Calu3 (cell line): ENCODE measurements at regions not wholly inside any gene's neighbourhood (a gene's known extent, or its start where the extent isn't known, plus 50 kb on each side); places are given as distances from the start of the nearest gene placed in this dataset.

Experiments
- BruUV-seq: library from RNA; stranded (reverse); fragments of 400-500 nt; replicated peaks from 2 replicates; lab custom pipeline; 2021; lab: Mats Ljungman, UMichigan
- CTCF ChIA-PET: fragments of 300-600 bp; sonication (Branson Sonifier 250); formaldehyde crosslinking; loops from one replicate; lab custom pipeline; 2022; ENCODE audit warnings: antibody characterized with exemption; lab: Charles Lee
- DNase-seq: peaks from one replicate; pipeline ENCODE4 v3.0.0; 2022
- H3K27ac Mint-ChIP-seq: one replicate; pipeline ENCODE4 v1.8.0; 2022; ENCODE audit warnings: mixed read lengths; ENCODE audit not compliant: unreplicated experiment
- H3K27me3 Mint-ChIP-seq: one replicate; pipeline ENCODE4 v1.8.0; 2022; ENCODE audit warnings: mixed read lengths; ENCODE audit not compliant: unreplicated experiment
- H3K36me3 Mint-ChIP-seq: one replicate; pipeline ENCODE4 v1.8.0; 2022; ENCODE audit warnings: mild to moderate bottlenecking, moderate library complexity, mixed read lengths; ENCODE audit not compliant: insufficient read depth, unreplicated experiment
- H3K4me1 Mint-ChIP-seq: one replicate; pipeline ENCODE4 v1.8.0; 2022; ENCODE audit warnings: mild to moderate bottlenecking, low read depth, mixed read lengths; ENCODE audit not compliant: unreplicated experiment
- H3K4me3 Mint-ChIP-seq: one replicate; pipeline ENCODE4 v1.8.0; 2022; ENCODE audit warnings: mild to moderate bottlenecking, low read depth, moderate library complexity, mixed read lengths; ENCODE audit not compliant: unreplicated experiment
- H3K9me3 Mint-ChIP-seq: one replicate; pipeline ENCODE4 v1.8.0; 2022; ENCODE audit warnings: low read depth, mixed read lengths; ENCODE audit not compliant: unreplicated experiment
- CTCF ChIP-seq: fragments of 200-600 bp; IDR thresholded peaks from one replicate; pipeline ENCODE4 v1.8.0; 2022; ENCODE audit warnings: antibody characterized with exemption; ENCODE audit not compliant: unreplicated experiment
- intact Hi-C: fragments of 100-400 bp; cut with micrococcal nuclease; formaldehyde crosslinking; loops from one replicate; pipeline ENCODE4 v1.10.0; 2022; ENCODE audit not compliant: unreplicated experiment

DNA sequence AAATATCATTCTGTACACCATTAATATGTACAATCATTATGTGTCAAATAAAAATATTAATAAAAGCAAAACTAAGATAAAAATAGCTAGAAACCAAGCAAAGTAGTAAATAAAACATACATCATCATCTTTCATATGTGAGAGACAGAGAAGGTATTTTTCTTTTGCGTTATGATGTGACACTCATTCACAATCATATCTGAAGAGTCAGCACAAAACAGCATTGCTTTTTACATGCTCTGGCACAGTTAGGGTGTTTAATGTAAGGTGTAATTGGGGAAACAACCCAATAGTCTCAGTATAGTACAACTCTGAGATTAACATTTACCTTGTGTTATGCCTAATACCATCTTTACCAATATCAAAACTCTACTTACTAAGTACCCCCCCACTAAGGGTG is 376.6 kb downstream of the TMA16 start:
- Mint-ChIP-seq H3K4me3 (no peak overlapping the region), H3K27ac (no peak overlapping the region), H3K4me1 (no peaks in the 10 kb centered on the region), H3K27me3 (no peaks in the 10 kb centered on the region), H3K36me3 (no peaks in the 10 kb centered on the region), H3K9me3 (peaks cover 2% of the 10 kb centered on the region)
- CTCF ChIA-PET = no interaction called here
- intact Hi-C loops = no loop called here
- BruUV-seq = no TSS peak
- no peak for DNase-seq
- TF ChIP-seq CTCF = no peak

- no peaks in the 10 kb centered on the region for H3K36me3 Mint-ChIP-seq
- BruUV-seq = no TSS peak
- H3K27ac Mint-ChIP-seq = no peak overlapping the region
- intact Hi-C loops = no loop called here
- DNase-seq = no peak
- CTCF ChIA-PET = no interaction called here
- TF ChIP-seq CTCF = no peak
- H3K27me3 Mint-ChIP-seq = no peaks in the 10 kb centered on the region
- H3K4me3 Mint-ChIP-seq = no peak overlapping the region
- H3K4me1 Mint-ChIP-seq = no peaks in the 10 kb centered on the region
- peaks cover 2% of the 10 kb centered on the region for H3K9me3 Mint-ChIP-seq
These were observed 380.8 kb downstream of the TMA16 start for GRCh38 chr4:163875327-163875726.

GRCh38 chr4:163878336-163879121 is 384.0 kb downstream of the TMA16 start:
- no peaks in the 10 kb centered on the region for H3K4me1 Mint-ChIP-seq
- H3K4me3 Mint-ChIP-seq = no peak overlapping the region
- H3K27me3 Mint-ChIP-seq = no peaks in the 10 kb centered on the region
- no peak for TF ChIP-seq CTCF
- CTCF ChIA-PET = no interaction called here
- no peak overlapping the region for H3K27ac Mint-ChIP-seq
- no TSS peak for BruUV-seq
- H3K36me3 Mint-ChIP-seq = no peaks in the 10 kb centered on the region
- H3K9me3 Mint-ChIP-seq = no peaks in the 10 kb centered on the region
- no peak for DNase-seq
- intact Hi-C loops = no loop called here

DNA sequence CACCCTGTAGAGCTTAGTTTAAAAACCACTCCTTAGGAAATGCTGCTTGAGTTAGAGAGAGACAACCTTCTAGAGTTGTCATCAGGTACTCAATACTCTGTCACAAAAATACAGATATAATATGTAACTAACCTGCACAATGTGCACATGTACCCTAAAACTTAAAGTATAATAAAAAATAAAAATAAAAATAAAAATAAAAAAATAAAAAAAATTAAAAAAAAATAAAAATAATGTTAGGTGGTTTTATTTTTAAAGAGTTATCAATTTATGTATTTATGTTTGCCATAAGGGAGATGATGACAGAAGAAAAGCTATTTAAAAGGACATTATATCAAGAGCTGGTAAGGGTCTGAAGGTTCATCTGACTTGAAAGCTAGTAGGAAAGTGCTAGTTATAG is 397.9 kb downstream of the TMA16 start:
- no peak for TF ChIP-seq CTCF
- intact Hi-C loops = no loop called here
- no peak overlapping the region for H3K4me3 Mint-ChIP-seq
- H3K36me3 Mint-ChIP-seq = no peaks in the 10 kb centered on the region
- peaks cover 2% of the 10 kb centered on the region for H3K9me3 Mint-ChIP-seq
- BruUV-seq = no TSS peak
- no peaks in the 10 kb centered on the region for H3K27me3 Mint-ChIP-seq
- H3K27ac Mint-ChIP-seq = no peak overlapping the region
- no peaks in the 10 kb centered on the region for H3K4me1 Mint-ChIP-seq
- CTCF ChIA-PET = interaction anchor here (0.6 kb wide), 1 partner anchor 1397 kb away, joined by 3 read pairs; no protein-coding TSS in a partner anchor
- no peak for DNase-seq
